ENCODE measurements at regions not wholly inside any gene's neighbourhood (a gene's known extent, or its start where the extent isn't known, plus 50 kb on each side); places are given as distances from the start of the nearest gene placed in this dataset.

DNA sequence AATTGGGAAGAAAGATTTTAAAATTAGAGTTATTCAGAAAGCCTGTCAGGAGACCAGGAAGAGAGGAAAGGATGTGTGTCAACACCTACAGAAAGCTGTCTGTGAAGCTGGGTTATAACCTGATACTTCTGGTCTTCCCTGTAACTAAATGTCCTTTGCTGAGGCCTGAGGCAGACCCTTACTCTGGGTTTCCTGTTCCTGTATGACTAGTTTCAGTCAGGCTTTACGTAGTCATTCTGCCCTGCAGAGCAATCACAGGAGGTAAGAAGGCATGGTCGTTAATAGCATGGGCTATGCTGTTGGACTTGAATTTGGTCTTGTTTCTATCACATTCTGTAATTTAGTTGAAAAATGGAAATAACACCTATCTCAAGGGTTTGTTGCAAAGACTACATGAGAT is 110.5 kb upstream of the IGFBP7 start:
- Histone ChIP-seq H3K4me1 (ENCODE audit: control insufficient read depth, extremely low read depth, insufficient read depth, low read length) (no peaks in the 10 kb centered on the region), H3K9ac (replicated peaks; ENCODE audit: extremely low read depth, insufficient read depth, low read length) (no peak overlapping the region), H3K79me2 (ENCODE audit: control insufficient read depth, insufficient read depth, low read length) (no peaks in the 10 kb centered on the region), H2AFZ (ENCODE audit: low read depth, low read length) (no peak overlapping the region), H4K20me1 (replicated peaks; ENCODE audit: control insufficient read depth, extremely low read depth, insufficient read depth, low read length) (no peaks in the 10 kb centered on the region), H3K4me2 (ENCODE audit: insufficient read depth, low read length) (no peak overlapping the region), H3K27ac (ENCODE audit: insufficient read depth, low read depth, low read length) (no peak overlapping the region), H3K9me1 (replicated peaks; ENCODE audit: control insufficient read depth, extremely low read depth, insufficient read depth, low read length) (no peaks in the 10 kb centered on the region), H3K4me3 (replicated peaks in 1 of 3; ENCODE audit: insufficient read depth in 1 of 3, low read depth in 1 of 3, low read length in 3 of 3) (no peak overlapping the region), H3K27me3 (ENCODE audit: control insufficient read depth in 2 of 2, insufficient read depth in 2 of 2, low read length in 2 of 2) (peaks cover 0 to 3% of the 10 kb centered on the region in 2 experiments), H3K9me3 (replicated peaks; ENCODE audit: control insufficient read depth, insufficient read depth, low read length) (no peaks in the 10 kb centered on the region), H3K36me3 (ENCODE audit: control insufficient read depth in 2 of 2, extremely low read depth in 1 of 2, insufficient read depth in 2 of 2, low read length in 2 of 2) (no peaks in the 10 kb centered on the region)
- TF ChIP-seq JUN (IDR thresholded peaks at IDR 0.05; ENCODE audit: borderline replicate concordance, insufficient read depth, insufficient read length, low read depth) (no peak), EZH2 (IDR thresholded peaks at IDR 0.05; ENCODE audit: borderline replicate concordance, low read depth, low read length, severe bottlenecking) (no peak), GATA2 (IDR thresholded peaks at IDR 0.05; ENCODE audit: insufficient read depth, insufficient read length, low read depth, low read length) (no peak), POLR2A (IDR thresholded peaks at IDR 0.05; ENCODE audit: low read depth, low read length) (no peak), FOS (IDR thresholded peaks at IDR 0.05; ENCODE audit: borderline replicate concordance, insufficient read depth, low read length) (no peak), POLR2AphosphoS5 (IDR thresholded peaks at IDR 0.05; ENCODE audit: insufficient read depth, low read depth, low read length) (no peak)
- intact Hi-C loops (cut with micrococcal nuclease), result no loop called here
- BruUV-seq (replicated peaks), result no TSS peak
- ChIA-PET POLR2A (no interaction called here), CTCF (no interaction called here)
- DNase-seq (ENCODE audit: low read depth, low spot score) (no peak), FAIRE-seq (no peak)
- dilution Hi-C loops (cut with MboI; ENCODE audit: extremely low pct_ligation_motif_present, low sequenced_read_pairs), result no loop called here

DNA sequence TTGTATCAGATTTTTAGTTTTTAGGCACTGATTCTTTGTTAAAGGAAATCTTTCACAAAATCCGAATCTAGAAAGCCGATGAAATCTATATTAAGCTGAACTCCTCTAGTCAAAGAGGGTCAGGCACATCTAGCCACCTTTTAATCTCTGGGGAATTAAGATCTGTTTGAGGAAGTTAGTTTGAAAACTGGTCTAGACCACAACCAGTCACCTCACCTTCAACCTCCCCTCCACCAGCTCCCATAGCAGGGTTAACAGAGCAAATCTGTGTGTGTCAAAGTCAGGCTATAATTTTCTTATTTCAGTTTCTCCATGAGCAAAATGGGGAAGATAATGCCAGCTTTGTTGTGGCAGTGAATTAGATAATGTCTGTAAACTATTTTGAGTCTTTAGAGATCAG is 110.0 kb upstream of the IGFBP7 start:
- CTCF ChIA-PET, result no interaction called here
- H3K27me3 ChIP-seq (ENCODE audit: control insufficient read depth in 2 of 2, insufficient read depth in 2 of 2, low read length in 2 of 2), result peaks cover 0 to 3% of the 10 kb centered on the region in 2 experiments
- H3K4me2 ChIP-seq (ENCODE audit: insufficient read depth, low read length), result no peak overlapping the region
- H3K9me3 ChIP-seq (replicated peaks; ENCODE audit: control insufficient read depth, insufficient read depth, low read length), result no peaks in the 10 kb centered on the region
- FAIRE-seq (no peak), DNase-seq (ENCODE audit: low read depth, low spot score) (no peak)
- BruUV-seq (replicated peaks), result no TSS peak
- intact Hi-C loops (cut with micrococcal nuclease), result no loop called here
- H3K4me1 ChIP-seq (ENCODE audit: control insufficient read depth, extremely low read depth, insufficient read depth, low read length), result no peaks in the 10 kb centered on the region
- H2AFZ ChIP-seq (ENCODE audit: low read depth, low read length), result no peak overlapping the region
- H3K9ac ChIP-seq (replicated peaks; ENCODE audit: extremely low read depth, insufficient read depth, low read length), result no peak overlapping the region
- H3K36me3 ChIP-seq (ENCODE audit: control insufficient read depth in 2 of 2, extremely low read depth in 1 of 2, insufficient read depth in 2 of 2, low read length in 2 of 2), result no peaks in the 10 kb centered on the region
- no peaks in the 10 kb centered on the region for H3K9me1 ChIP-seq (replicated peaks; ENCODE audit: control insufficient read depth, extremely low read depth, insufficient read depth, low read length)
- H3K4me3 ChIP-seq (replicated peaks in 1 of 3; ENCODE audit: insufficient read depth in 1 of 3, low read depth in 1 of 3, low read length in 3 of 3), result no peak overlapping the region
- H3K79me2 ChIP-seq (ENCODE audit: control insufficient read depth, insufficient read depth, low read length), result no peaks in the 10 kb centered on the region
- TF ChIP-seq FOS (IDR thresholded peaks at IDR 0.05; ENCODE audit: borderline replicate concordance, insufficient read depth, low read length) (no peak), JUN (IDR thresholded peaks at IDR 0.05; ENCODE audit: borderline replicate concordance, insufficient read depth, insufficient read length, low read depth) (no peak), POLR2AphosphoS5 (IDR thresholded peaks at IDR 0.05; ENCODE audit: insufficient read depth, low read depth, low read length) (no peak), MYC (IDR thresholded peaks at IDR 0.05; ENCODE audit: low read depth, low read length) (no peak), EZH2 (IDR thresholded peaks at IDR 0.05; ENCODE audit: borderline replicate concordance, low read depth, low read length, severe bottlenecking) (no peak), GATA2 (IDR thresholded peaks at IDR 0.05; ENCODE audit: insufficient read depth, insufficient read length, low read depth, low read length) (no peak), POLR2A (IDR thresholded peaks at IDR 0.05; ENCODE audit: low read depth, low read length) (no peak)
- TF ChIP-seq, protein P1, sequence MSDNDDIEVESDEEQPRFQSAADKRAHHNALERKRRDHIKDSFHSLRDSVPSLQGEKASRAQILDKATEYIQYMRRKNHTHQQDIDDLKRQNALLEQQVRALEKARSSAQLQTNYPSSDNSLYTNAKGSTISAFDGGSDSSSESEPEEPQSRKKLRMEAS (IDR thresholded peaks at IDR 0.05; ENCODE audit: insufficient read depth, insufficient read length), result no peak
- TF ChIP-seq, protein P2, sequence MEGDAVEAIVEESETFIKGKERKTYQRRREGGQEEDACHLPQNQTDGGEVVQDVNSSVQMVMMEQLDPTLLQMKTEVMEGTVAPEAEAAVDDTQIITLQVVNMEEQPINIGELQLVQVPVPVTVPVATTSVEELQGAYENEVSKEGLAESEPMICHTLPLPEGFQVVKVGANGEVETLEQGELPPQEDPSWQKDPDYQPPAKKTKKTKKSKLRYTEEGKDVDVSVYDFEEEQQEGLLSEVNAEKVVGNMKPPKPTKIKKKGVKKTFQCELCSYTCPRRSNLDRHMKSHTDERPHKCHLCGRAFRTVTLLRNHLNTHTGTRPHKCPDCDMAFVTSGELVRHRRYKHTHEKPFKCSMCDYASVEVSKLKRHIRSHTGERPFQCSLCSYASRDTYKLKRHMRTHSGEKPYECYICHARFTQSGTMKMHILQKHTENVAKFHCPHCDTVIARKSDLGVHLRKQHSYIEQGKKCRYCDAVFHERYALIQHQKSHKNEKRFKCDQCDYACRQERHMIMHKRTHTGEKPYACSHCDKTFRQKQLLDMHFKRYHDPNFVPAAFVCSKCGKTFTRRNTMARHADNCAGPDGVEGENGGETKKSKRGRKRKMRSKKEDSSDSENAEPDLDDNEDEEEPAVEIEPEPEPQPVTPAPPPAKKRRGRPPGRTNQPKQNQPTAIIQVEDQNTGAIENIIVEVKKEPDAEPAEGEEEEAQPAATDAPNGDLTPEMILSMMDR (IDR thresholded peaks at IDR 0.05; ENCODE audit: extremely low read depth in 1 of 2, insufficient read depth in 1 of 2, low read depth in 1 of 2, low read length in 2 of 2), result no peak
- no peak overlapping the region for H3K27ac ChIP-seq (ENCODE audit: insufficient read depth, low read depth, low read length)
- dilution Hi-C loops (cut with MboI; ENCODE audit: extremely low pct_ligation_motif_present, low sequenced_read_pairs), result no loop called here
- H4K20me1 ChIP-seq (replicated peaks; ENCODE audit: control insufficient read depth, extremely low read depth, insufficient read depth, low read length), result no peaks in the 10 kb centered on the region
- POLR2A ChIA-PET, result no interaction called here

Measured in endothelial cell of umbilical vein (primary cell).